ENCODE measurements at regions not wholly inside any gene's neighbourhood (a gene's known extent, or its start where the extent isn't known, plus 50 kb on each side); places are given as distances from the start of the nearest gene placed in this dataset.

DNA sequence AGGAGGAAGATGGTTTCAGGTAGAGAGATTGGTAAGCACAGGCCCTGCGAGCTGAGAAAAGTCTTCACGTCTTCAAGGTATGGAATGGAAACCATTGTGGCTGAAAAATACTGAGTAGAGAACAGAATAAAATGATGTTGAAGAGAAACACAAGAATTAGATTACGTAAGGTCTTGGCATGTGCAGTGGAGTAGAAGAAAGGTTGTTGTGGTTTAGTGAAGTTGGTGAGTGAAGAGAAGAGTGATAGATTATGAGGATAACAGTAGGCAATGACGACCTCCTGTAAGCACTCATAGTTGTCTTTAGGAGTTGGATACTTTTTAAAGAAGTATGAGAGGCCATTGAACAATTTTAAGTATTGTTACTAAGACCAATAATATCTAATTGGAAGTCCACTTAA, 642.6 kb downstream of the PCDH7 start:
- no peak overlapping the region for H3K4me2 ChIP-seq (ENCODE audit: low read length)
- no peak for DNase-seq (ENCODE audit: low read depth, low spot score)
- H3K27me3 ChIP-seq (ENCODE audit: insufficient read depth, low read length) = no peaks in the 10 kb centered on the region
- ATAC-seq = no peak
- H3K4me1 ChIP-seq (ENCODE audit: control insufficient read depth in 1 of 2, insufficient read depth in 2 of 2, low read length in 2 of 2) = peaks cover 0 to 12% of the 10 kb centered on the region in 2 experiments; a peak in 1 of 4 replicates
- H3K9me2 ChIP-seq (ENCODE audit: insufficient read depth) = no peaks in the 10 kb centered on the region
- H2AFZ ChIP-seq (ENCODE audit: low read depth, low read length, poor library complexity, severe bottlenecking) = no peak overlapping the region
- no peak overlapping the region for H3K27ac ChIP-seq (ENCODE audit: low read depth, low read length)
- TF ChIP-seq, protein P1, sequence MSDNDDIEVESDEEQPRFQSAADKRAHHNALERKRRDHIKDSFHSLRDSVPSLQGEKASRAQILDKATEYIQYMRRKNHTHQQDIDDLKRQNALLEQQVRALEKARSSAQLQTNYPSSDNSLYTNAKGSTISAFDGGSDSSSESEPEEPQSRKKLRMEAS (IDR thresholded peaks at IDR 0.05) = no peak
- TF ChIP-seq, protein P2, sequence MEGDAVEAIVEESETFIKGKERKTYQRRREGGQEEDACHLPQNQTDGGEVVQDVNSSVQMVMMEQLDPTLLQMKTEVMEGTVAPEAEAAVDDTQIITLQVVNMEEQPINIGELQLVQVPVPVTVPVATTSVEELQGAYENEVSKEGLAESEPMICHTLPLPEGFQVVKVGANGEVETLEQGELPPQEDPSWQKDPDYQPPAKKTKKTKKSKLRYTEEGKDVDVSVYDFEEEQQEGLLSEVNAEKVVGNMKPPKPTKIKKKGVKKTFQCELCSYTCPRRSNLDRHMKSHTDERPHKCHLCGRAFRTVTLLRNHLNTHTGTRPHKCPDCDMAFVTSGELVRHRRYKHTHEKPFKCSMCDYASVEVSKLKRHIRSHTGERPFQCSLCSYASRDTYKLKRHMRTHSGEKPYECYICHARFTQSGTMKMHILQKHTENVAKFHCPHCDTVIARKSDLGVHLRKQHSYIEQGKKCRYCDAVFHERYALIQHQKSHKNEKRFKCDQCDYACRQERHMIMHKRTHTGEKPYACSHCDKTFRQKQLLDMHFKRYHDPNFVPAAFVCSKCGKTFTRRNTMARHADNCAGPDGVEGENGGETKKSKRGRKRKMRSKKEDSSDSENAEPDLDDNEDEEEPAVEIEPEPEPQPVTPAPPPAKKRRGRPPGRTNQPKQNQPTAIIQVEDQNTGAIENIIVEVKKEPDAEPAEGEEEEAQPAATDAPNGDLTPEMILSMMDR (IDR thresholded peaks at IDR 0.05 in 2 of 3, conservative IDR thresholded peaks at IDR 0.05 in 1 of 3; ENCODE audit: borderline replicate concordance in 1 of 3, insufficient read depth in 1 of 3, low read depth in 2 of 3, low read length in 2 of 3) = no peak
- no peak for TF ChIP-seq POLR2AphosphoS5 (IDR thresholded peaks at IDR 0.05; ENCODE audit: low read depth, low read length)
- TF ChIP-seq TCF7L2 (IDR thresholded peaks at IDR 0.05; ENCODE audit: borderline replicate concordance, extremely low read depth, insufficient read depth, insufficient read length) = no peak
- TF ChIP-seq FOSL1 (IDR thresholded peaks at IDR 0.05; ENCODE audit: low read depth) = no peak
- H4K20me1 ChIP-seq (ENCODE audit: insufficient read depth) = no peaks in the 10 kb centered on the region
- H3K36me3 ChIP-seq (ENCODE audit: control insufficient read depth in 1 of 2, insufficient read depth in 2 of 2, low read length in 2 of 2) = no peaks in the 10 kb centered on the region
- ChIA-PET CTCF (no interaction called here), POLR2A (no interaction called here), RAD21 (ENCODE audit: low non-redundant PET in 1 of 2, low total read pairs in 2 of 2, uncharacterized antibody in 2 of 2, unreplicated experiment in 2 of 2) (no interaction called here)
- intact Hi-C loops (cut with micrococcal nuclease) = no loop called here
- no peak overlapping the region for H3K9ac ChIP-seq (ENCODE audit: low read length)
- no peak overlapping the region for H3K4me3 ChIP-seq (replicated peaks in 1 of 2; ENCODE audit: low read depth in 1 of 2, low read length in 2 of 2)
- no peaks in the 10 kb centered on the region for H3K9me3 ChIP-seq (ENCODE audit: control insufficient read depth in 1 of 2, insufficient read depth in 1 of 2, low read depth in 1 of 2, low read length in 2 of 2)
- H3K79me2 ChIP-seq (ENCODE audit: insufficient read depth, low read length) = no peaks in the 10 kb centered on the region
- no TSS peak for BruUV-seq (replicated peaks)

DNA sequence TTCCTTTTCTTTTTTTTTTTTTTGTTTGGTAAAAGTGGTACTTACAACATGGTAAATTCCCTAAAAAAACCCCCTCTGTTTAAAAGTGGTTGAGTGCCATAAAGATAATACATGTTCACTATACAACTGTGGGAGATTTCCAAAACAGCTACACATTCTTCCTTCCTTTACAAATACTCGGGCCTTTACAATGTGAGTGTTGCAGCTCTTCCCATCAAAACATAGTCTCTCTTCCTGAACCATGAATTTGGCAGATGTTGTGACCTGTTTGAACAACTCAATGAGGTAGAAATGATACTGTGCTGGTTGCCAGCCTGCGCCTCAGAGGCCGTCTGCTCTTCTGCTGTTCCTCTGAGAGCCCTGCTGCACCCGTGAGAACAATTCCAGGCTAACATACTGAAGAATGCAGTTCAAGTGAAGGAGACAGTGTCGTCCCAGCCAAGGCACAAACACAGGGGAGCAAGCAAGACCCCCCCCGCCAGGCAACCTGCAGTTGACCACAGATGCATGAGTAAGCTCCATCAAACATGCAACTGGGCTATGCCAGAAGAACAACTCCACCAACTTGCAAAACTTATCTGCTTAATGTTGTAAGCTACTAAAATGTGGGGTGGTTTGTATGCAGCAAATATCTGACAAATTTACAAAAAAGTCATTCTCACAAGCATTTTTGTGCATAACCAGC, 645.0 kb downstream of the PCDH7 start:
- POLR2A ChIA-PET = no interaction called here
- CTCF ChIA-PET = no interaction called here
- intact Hi-C loops (cut with micrococcal nuclease) = no loop called here
- Histone ChIP-seq H3K36me3 (ENCODE audit: control insufficient read depth in 1 of 2, insufficient read depth in 2 of 2, low read length in 2 of 2) (no peaks in the 10 kb centered on the region), H3K9me3 (ENCODE audit: control insufficient read depth in 1 of 2, insufficient read depth in 1 of 2, low read depth in 1 of 2, low read length in 2 of 2) (no peaks in the 10 kb centered on the region), H3K27ac (ENCODE audit: low read depth, low read length) (no peak overlapping the region), H3K79me2 (ENCODE audit: insufficient read depth, low read length) (no peaks in the 10 kb centered on the region), H3K9ac (ENCODE audit: low read length) (no peak overlapping the region), H3K4me1 (ENCODE audit: control insufficient read depth in 1 of 2, insufficient read depth in 2 of 2, low read length in 2 of 2) (peaks cover 0 to 12% of the 10 kb centered on the region in 2 experiments; a peak in 1 of 4 replicates), H3K4me2 (ENCODE audit: low read length) (no peak overlapping the region), H3K27me3 (ENCODE audit: insufficient read depth, low read length) (no peaks in the 10 kb centered on the region), H2AFZ (ENCODE audit: low read depth, low read length, poor library complexity, severe bottlenecking) (no peak overlapping the region), H3K9me2 (ENCODE audit: insufficient read depth) (no peaks in the 10 kb centered on the region), H4K20me1 (ENCODE audit: insufficient read depth) (no peaks in the 10 kb centered on the region), H3K4me3 (replicated peaks in 1 of 2; ENCODE audit: low read depth in 1 of 2, low read length in 2 of 2) (no peak overlapping the region)
- RAD21 ChIA-PET (ENCODE audit: low non-redundant PET in 1 of 2, low total read pairs in 2 of 2, uncharacterized antibody in 2 of 2, unreplicated experiment in 2 of 2) = interaction anchor here in 1 of 2 experiments (0.6 kb wide), 1 partner anchor 330 kb away, joined by 3 read pairs; no protein-coding TSS in a partner anchor
- DNase-seq (ENCODE audit: low read depth, low spot score) = no peak
- no TSS peak for BruUV-seq (replicated peaks)
- no peak for ATAC-seq
- TF ChIP-seq, protein P2 (IDR thresholded peaks at IDR 0.05 in 2 of 3, conservative IDR thresholded peaks at IDR 0.05 in 1 of 3; ENCODE audit: borderline replicate concordance in 1 of 3, insufficient read depth in 1 of 3, low read depth in 2 of 3, low read length in 2 of 3) = no peak
- TF ChIP-seq POLR2AphosphoS5 (IDR thresholded peaks at IDR 0.05; ENCODE audit: low read depth, low read length) (no peak), ELF1 (IDR thresholded peaks at IDR 0.05; ENCODE audit: borderline replicate concordance, low read depth) (no peak), FOSL1 (IDR thresholded peaks at IDR 0.05; ENCODE audit: low read depth) (no peak), SIN3A (IDR thresholded peaks at IDR 0.05; ENCODE audit: low read depth) (no peak)
- TF ChIP-seq, protein P3, sequence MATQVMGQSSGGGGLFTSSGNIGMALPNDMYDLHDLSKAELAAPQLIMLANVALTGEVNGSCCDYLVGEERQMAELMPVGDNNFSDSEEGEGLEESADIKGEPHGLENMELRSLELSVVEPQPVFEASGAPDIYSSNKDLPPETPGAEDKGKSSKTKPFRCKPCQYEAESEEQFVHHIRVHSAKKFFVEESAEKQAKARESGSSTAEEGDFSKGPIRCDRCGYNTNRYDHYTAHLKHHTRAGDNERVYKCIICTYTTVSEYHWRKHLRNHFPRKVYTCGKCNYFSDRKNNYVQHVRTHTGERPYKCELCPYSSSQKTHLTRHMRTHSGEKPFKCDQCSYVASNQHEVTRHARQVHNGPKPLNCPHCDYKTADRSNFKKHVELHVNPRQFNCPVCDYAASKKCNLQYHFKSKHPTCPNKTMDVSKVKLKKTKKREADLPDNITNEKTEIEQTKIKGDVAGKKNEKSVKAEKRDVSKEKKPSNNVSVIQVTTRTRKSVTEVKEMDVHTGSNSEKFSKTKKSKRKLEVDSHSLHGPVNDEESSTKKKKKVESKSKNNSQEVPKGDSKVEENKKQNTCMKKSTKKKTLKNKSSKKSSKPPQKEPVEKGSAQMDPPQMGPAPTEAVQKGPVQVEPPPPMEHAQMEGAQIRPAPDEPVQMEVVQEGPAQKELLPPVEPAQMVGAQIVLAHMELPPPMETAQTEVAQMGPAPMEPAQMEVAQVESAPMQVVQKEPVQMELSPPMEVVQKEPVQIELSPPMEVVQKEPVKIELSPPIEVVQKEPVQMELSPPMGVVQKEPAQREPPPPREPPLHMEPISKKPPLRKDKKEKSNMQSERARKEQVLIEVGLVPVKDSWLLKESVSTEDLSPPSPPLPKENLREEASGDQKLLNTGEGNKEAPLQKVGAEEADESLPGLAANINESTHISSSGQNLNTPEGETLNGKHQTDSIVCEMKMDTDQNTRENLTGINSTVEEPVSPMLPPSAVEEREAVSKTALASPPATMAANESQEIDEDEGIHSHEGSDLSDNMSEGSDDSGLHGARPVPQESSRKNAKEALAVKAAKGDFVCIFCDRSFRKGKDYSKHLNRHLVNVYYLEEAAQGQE (IDR thresholded peaks at IDR 0.05; ENCODE audit: low read depth) = no peak
- TF ChIP-seq, protein P1 (IDR thresholded peaks at IDR 0.05) = no peak

Data from HCT116 (cell line).